Trophoblast cell (in vitro differentiated cells and primary cell): ENCODE measurements at regions not wholly inside any gene's neighbourhood (a gene's known extent, or its start where the extent isn't known, plus 50 kb on each side); places are given as distances from the start of the nearest gene placed in this dataset.

Source experiments
- DNase-seq, 2 donors: peaks; one replicate each; pipeline ENCODE4 v3.0.0-alpha.2; 2016
- H2AFZ ChIP-seq: 2 replicates; pipeline ENCODE4 v1.6.1; 2013; ENCODE audit warnings: low read length, moderate library complexity, mild to moderate bottlenecking; ENCODE audit not compliant: insufficient read depth, poor library complexity
- H2AK5ac ChIP-seq: 2 replicates; pipeline ENCODE4 v1.6.1; 2013; ENCODE audit warnings: mild to moderate bottlenecking, low read length
- H2BK120ac ChIP-seq: 2 replicates; pipeline ENCODE4 v1.6.1; 2013; ENCODE audit warnings: low read length, mild to moderate bottlenecking, moderate library complexity; ENCODE audit not compliant: insufficient read depth, poor library complexity
- H2BK12ac ChIP-seq: 2 replicates; pipeline ENCODE4 v1.6.1; 2013; ENCODE audit warnings: mild to moderate bottlenecking, low read length, moderate library complexity
- H2BK5ac ChIP-seq: 2 replicates; pipeline ENCODE4 v1.6.1; 2013; ENCODE audit warnings: low read length, low read depth, moderate library complexity, mild to moderate bottlenecking; ENCODE audit not compliant: poor library complexity
- H3K14ac ChIP-seq: 2 replicates; pipeline ENCODE4 v1.6.1; 2013; ENCODE audit warnings: mild to moderate bottlenecking, low read length
- H3K18ac ChIP-seq: 2 replicates; pipeline ENCODE4 v1.6.1; 2013; ENCODE audit warnings: mild to moderate bottlenecking, low read length
- H3K23ac ChIP-seq: 2 replicates; pipeline ENCODE4 v1.6.1; 2013; ENCODE audit warnings: low read length
- H3K27ac ChIP-seq: 2 replicates; pipeline ENCODE4 v1.5.1; 2013; ENCODE audit warnings: low read depth, mild to moderate bottlenecking, inconsistent platforms, low read length, moderate library complexity
- H3K27me3 ChIP-seq: 2 replicates; pipeline ENCODE4 v1.6.1; 2013; ENCODE audit warnings: inconsistent platforms, mild to moderate bottlenecking, low read length, moderate library complexity; ENCODE audit not compliant: insufficient read depth
- H3K36me3 ChIP-seq, 2 experiments: 1 replicate in 1 of 2; 2 replicates in 1 of 2; pipeline ENCODE4 v1.6.1; 2013; ENCODE audit warnings: low read length in 2 of 2, mild to moderate bottlenecking in 2 of 2, moderate library complexity in 1 of 2; ENCODE audit not compliant: insufficient read depth in 2 of 2, control insufficient read depth in 1 of 2
- H3K4ac ChIP-seq: 2 replicates; pipeline ENCODE4 v1.6.1; 2013; ENCODE audit warnings: low read depth, mild to moderate bottlenecking, low read length, moderate library complexity
- H3K4me1 ChIP-seq, 2 experiments: 1 replicate in 1 of 2; 2 replicates in 1 of 2; pipeline ENCODE4 v1.6.1; 2013; ENCODE audit warnings: low read length in 2 of 2, mild to moderate bottlenecking in 2 of 2, moderate library complexity in 1 of 2; ENCODE audit not compliant: insufficient read depth in 2 of 2, control insufficient read depth in 1 of 2
- H3K4me2 ChIP-seq: 2 replicates; pipeline ENCODE4 v1.6.1; 2013; ENCODE audit warnings: inconsistent platforms, mild to moderate bottlenecking, low read length, moderate library complexity
- H3K4me3 ChIP-seq: 2 replicates; pipeline ENCODE4 v1.5.1; 2013; ENCODE audit warnings: mild to moderate bottlenecking, low read depth, low read length, inconsistent platforms
- H3K79me1 ChIP-seq: one replicate; pipeline ENCODE4 v1.6.1; 2013; ENCODE audit warnings: low read length
- H3K79me2 ChIP-seq: 2 replicates; pipeline ENCODE4 v1.6.1; 2013; ENCODE audit warnings: low read length, mild to moderate bottlenecking; ENCODE audit not compliant: control insufficient read depth, insufficient read depth, poor library complexity
- H3K9ac ChIP-seq: 2 replicates; pipeline ENCODE4 v1.6.1; 2013; ENCODE audit warnings: mild to moderate bottlenecking, low read length
- H3K9me3 ChIP-seq: 2 replicates; pipeline ENCODE4 v1.6.1; 2013; ENCODE audit warnings: low read depth, mild to moderate bottlenecking, control low read depth, inconsistent platforms, low read length; ENCODE audit not compliant: insufficient read depth
- H4K12ac ChIP-seq: 2 replicates; pipeline ENCODE4 v1.6.1; 2013; ENCODE audit warnings: low read depth, mild to moderate bottlenecking, low read length, moderate library complexity
- H4K8ac ChIP-seq: 2 replicates; pipeline ENCODE4 v1.6.1; 2013; ENCODE audit warnings: low read depth, mild to moderate bottlenecking, low read length, moderate library complexity
- H4K91ac ChIP-seq: one replicate; pipeline ENCODE4 v1.6.1; 2013; ENCODE audit warnings: low read depth, mild to moderate bottlenecking, low read length, moderate library complexity
- WGBS: extraction: QIAGEN DNeasy Blood & Tissue Kit; methylation state at CpG from one replicate; pipeline ENCODE4 v1.1.7; 2013; ENCODE audit warnings: missing lambda C conversion rate; ENCODE audit not compliant: insufficient read length, insufficient coverage; ENCODE audit errors: extremely low coverage; 5-methylcytosine and 5-hydroxymethylcytosine counted together

DNA sequence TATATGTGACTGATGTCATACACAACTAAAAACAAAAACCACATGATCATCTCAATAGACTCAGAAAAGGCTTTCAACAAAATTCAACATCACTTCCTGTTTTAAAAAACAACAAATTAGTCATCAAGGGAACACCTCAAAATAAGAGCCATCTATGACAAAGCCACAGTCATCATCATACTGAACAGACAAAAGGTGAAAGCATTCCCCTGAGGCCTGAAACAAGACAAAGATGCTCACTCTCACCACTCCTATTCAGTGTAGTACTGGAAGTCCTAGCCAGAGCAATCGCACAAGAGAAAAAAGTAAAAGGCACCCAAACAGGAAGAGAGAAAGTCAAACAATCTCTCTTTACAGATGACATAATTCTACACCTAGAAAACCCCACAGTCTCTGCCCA, 893.5 kb upstream of the EDIL3 start:
- no peaks in the 10 kb centered on the region for H3K79me2 ChIP-seq
- no peaks in the 10 kb centered on the region for H3K79me1 ChIP-seq
- H3K9ac ChIP-seq: no peak overlapping the region
- no peak overlapping the region for H3K4me2 ChIP-seq
- H2AFZ ChIP-seq: no peak overlapping the region
- H3K27ac ChIP-seq: no peak overlapping the region
- no peak overlapping the region for H3K18ac ChIP-seq
- H3K36me3 ChIP-seq: no peaks in the 10 kb centered on the region
- no peaks in the 10 kb centered on the region for H3K9me3 ChIP-seq
- no peak overlapping the region for H2BK5ac ChIP-seq
- H3K4me3 ChIP-seq: no peak overlapping the region
- no peaks in the 10 kb centered on the region for H3K27me3 ChIP-seq
- no peak overlapping the region for H4K8ac ChIP-seq
- H3K23ac ChIP-seq: no peak overlapping the region
- H3K4ac ChIP-seq: no peak overlapping the region
- H3K4me1 ChIP-seq: no peaks in the 10 kb centered on the region
- WGBS: no CpG with 5 or more reads among the region's 1 CpG
- no peak overlapping the region for H4K91ac ChIP-seq
- H3K14ac ChIP-seq: no peak overlapping the region
- no peak for DNase-seq
- H2BK120ac ChIP-seq: no peak overlapping the region
- H2AK5ac ChIP-seq: no peak overlapping the region
- no peak overlapping the region for H4K12ac ChIP-seq
- no peak overlapping the region for H2BK12ac ChIP-seq

- Histone ChIP-seq H4K12ac (no peak overlapping the region), H3K9me3 (no peaks in the 10 kb centered on the region), H3K4ac (no peak overlapping the region), H3K4me1 (no peaks in the 10 kb centered on the region), H3K27ac (no peak overlapping the region), H3K79me2 (no peaks in the 10 kb centered on the region), H2BK5ac (no peak overlapping the region), H4K8ac (no peak overlapping the region), H4K91ac (no peak overlapping the region), H2BK120ac (no peak overlapping the region), H3K9ac (no peak overlapping the region), H2BK12ac (no peak overlapping the region), H3K4me3 (no peak overlapping the region), H3K23ac (no peak overlapping the region), H2AK5ac (no peak overlapping the region), H3K36me3 (no peaks in the 10 kb centered on the region), H2AFZ (no peak overlapping the region), H3K27me3 (no peaks in the 10 kb centered on the region), H3K18ac (no peak overlapping the region), H3K14ac (no peak overlapping the region), H3K4me2 (no peak overlapping the region), H3K79me1 (no peaks in the 10 kb centered on the region)
- no peak for DNase-seq
- no CpG with 5 or more reads among the region's 3 CpGs for WGBS
Observed at GRCh38 chr5:85288914-85289313, 904.2 kb upstream of the EDIL3 start.

- Histone ChIP-seq H4K91ac (no peak overlapping the region), H3K4me3 (no peak overlapping the region), H3K18ac (no peak overlapping the region), H3K79me1 (no peaks in the 10 kb centered on the region), H3K27ac (no peak overlapping the region), H2BK120ac (no peak overlapping the region), H3K4ac (no peak overlapping the region), H2AK5ac (no peak overlapping the region), H3K4me2 (no peak overlapping the region), H4K8ac (no peak overlapping the region), H3K23ac (no peak overlapping the region), H3K36me3 (no peaks in the 10 kb centered on the region), H3K79me2 (no peaks in the 10 kb centered on the region), H4K12ac (no peak overlapping the region), H3K27me3 (no peaks in the 10 kb centered on the region), H2BK5ac (no peak overlapping the region), H2AFZ (no peak overlapping the region), H3K4me1 (no peaks in the 10 kb centered on the region), H3K14ac (no peak overlapping the region), H2BK12ac (no peak overlapping the region), H3K9me3 (no peaks in the 10 kb centered on the region), H3K9ac (no peak overlapping the region)
- no peak for DNase-seq
- WGBS: no CpG with 5 or more reads among the region's 7 CpGs
Observed at GRCh38 chr5:85293145-85293785, 908.6 kb upstream of the EDIL3 start.

- Histone ChIP-seq H2AK5ac (no peak overlapping the region), H2AFZ (no peak overlapping the region), H3K27me3 (no peaks in the 10 kb centered on the region), H3K4me1 (no peaks in the 10 kb centered on the region), H3K9me3 (no peaks in the 10 kb centered on the region), H2BK12ac (no peak overlapping the region), H3K14ac (no peak overlapping the region), H3K4ac (no peak overlapping the region), H2BK5ac (no peak overlapping the region), H4K91ac (no peak overlapping the region), H3K4me2 (no peak overlapping the region), H3K23ac (no peak overlapping the region), H2BK120ac (no peak overlapping the region), H3K36me3 (no peaks in the 10 kb centered on the region), H4K8ac (no peak overlapping the region), H3K4me3 (no peak overlapping the region), H3K79me2 (no peaks in the 10 kb centered on the region), H4K12ac (no peak overlapping the region), H3K9ac (no peak overlapping the region), H3K18ac (no peak overlapping the region), H3K27ac (no peak overlapping the region), H3K79me1 (no peaks in the 10 kb centered on the region)
- no peak for DNase-seq
- WGBS: no CpG with 5 or more reads among the region's 2 CpGs
Observed at GRCh38 chr5:85304524-85304923, 919.8 kb upstream of the EDIL3 start.
